ENCODE measurements at regions not wholly inside any gene's neighbourhood (a gene's known extent, or its start where the extent isn't known, plus 50 kb on each side); places are given as distances from the start of the nearest gene placed in this dataset.

GRCh38 chr6:103729658-103730057 lies 1130.1 kb downstream of the HACE1 start:
- TF ChIP-seq CTCF (conservative IDR thresholded peaks at IDR 0.05; ENCODE audit: low read depth, low read length) = no peak
- no peaks in the 10 kb centered on the region for H3K4me1 ChIP-seq (ENCODE audit: low read depth, poor library complexity, severe bottlenecking)

GRCh38 chr6:103723438-103724322 lies 1136.0 kb downstream of the HACE1 start:
- H2AFZ ChIP-seq (ENCODE audit: low read depth) = no peak overlapping the region
- H3K27me3 ChIP-seq (ENCODE audit: insufficient read depth, low read depth) = no peaks in the 10 kb centered on the region
- no peak overlapping the region for H3K27ac ChIP-seq
- no peaks in the 10 kb centered on the region for H3K79me2 ChIP-seq (ENCODE audit: insufficient read depth, low read depth)
- H3K4me1 ChIP-seq (ENCODE audit: low read depth, poor library complexity, severe bottlenecking) = no peaks in the 10 kb centered on the region
- no peak overlapping the region for H3K9ac ChIP-seq
- no peak overlapping the region for H3K4me3 ChIP-seq (IDR thresholded peaks at IDR 0.05; ENCODE audit: insufficient read depth, low read depth, low read length)
- no peak overlapping the region for H3K4me2 ChIP-seq
- TF ChIP-seq CTCF (conservative IDR thresholded peaks at IDR 0.05; ENCODE audit: low read depth, low read length) = no peak
- H3K36me3 ChIP-seq (ENCODE audit: insufficient read depth) = no peaks in the 10 kb centered on the region
- no peaks in the 10 kb centered on the region for H4K20me1 ChIP-seq (ENCODE audit: insufficient read depth)

More at GRCh38 chr6:103729658-103730057, 1130.1 kb downstream of the HACE1 start:
- Histone ChIP-seq H3K4me3 (IDR thresholded peaks at IDR 0.05; ENCODE audit: insufficient read depth, low read depth, low read length) (no peak overlapping the region), H3K27ac (no peak overlapping the region), H3K36me3 (ENCODE audit: insufficient read depth) (no peaks in the 10 kb centered on the region), H3K27me3 (ENCODE audit: insufficient read depth, low read depth) (no peaks in the 10 kb centered on the region), H4K20me1 (ENCODE audit: insufficient read depth) (no peaks in the 10 kb centered on the region), H3K9ac (no peak overlapping the region), H3K79me2 (ENCODE audit: insufficient read depth, low read depth) (no peaks in the 10 kb centered on the region), H2AFZ (ENCODE audit: low read depth) (no peak overlapping the region), H3K4me2 (no peak overlapping the region)

GRCh38 chr6:103722683-103723082 lies 1137.0 kb downstream of the HACE1 start:
- Histone ChIP-seq H2AFZ (ENCODE audit: low read depth) (no peak overlapping the region), H4K20me1 (ENCODE audit: insufficient read depth) (no peaks in the 10 kb centered on the region), H3K79me2 (ENCODE audit: insufficient read depth, low read depth) (no peaks in the 10 kb centered on the region), H3K4me3 (IDR thresholded peaks at IDR 0.05; ENCODE audit: insufficient read depth, low read depth, low read length) (no peak overlapping the region), H3K27me3 (ENCODE audit: insufficient read depth, low read depth) (no peaks in the 10 kb centered on the region), H3K4me2 (no peak overlapping the region), H3K4me1 (ENCODE audit: low read depth, poor library complexity, severe bottlenecking) (no peaks in the 10 kb centered on the region), H3K27ac (no peak overlapping the region), H3K9ac (no peak overlapping the region), H3K36me3 (ENCODE audit: insufficient read depth) (no peaks in the 10 kb centered on the region)
- TF ChIP-seq CTCF (conservative IDR thresholded peaks at IDR 0.05; ENCODE audit: low read depth, low read length) = no peak

- no peak overlapping the region for H3K9ac ChIP-seq
- no peak overlapping the region for H3K4me3 ChIP-seq (IDR thresholded peaks at IDR 0.05; ENCODE audit: insufficient read depth, low read depth, low read length)
- H3K27ac ChIP-seq = no peak overlapping the region
- H3K4me1 ChIP-seq (ENCODE audit: low read depth, poor library complexity, severe bottlenecking) = no peaks in the 10 kb centered on the region
- no peaks in the 10 kb centered on the region for H4K20me1 ChIP-seq (ENCODE audit: insufficient read depth)
- TF ChIP-seq CTCF (conservative IDR thresholded peaks at IDR 0.05; ENCODE audit: low read depth, low read length) = no peak
- H3K36me3 ChIP-seq (ENCODE audit: insufficient read depth) = no peaks in the 10 kb centered on the region
- H3K27me3 ChIP-seq (ENCODE audit: insufficient read depth, low read depth) = no peaks in the 10 kb centered on the region
- no peaks in the 10 kb centered on the region for H3K79me2 ChIP-seq (ENCODE audit: insufficient read depth, low read depth)
- H2AFZ ChIP-seq (ENCODE audit: low read depth) = no peak overlapping the region
- H3K4me2 ChIP-seq = no peak overlapping the region
These were observed 1137.8 kb downstream of the HACE1 start for GRCh38 chr6:103721923-103722322.
